Fibroblast of villous mesenchyme (primary cell): ENCODE measurements at regions not wholly inside any gene's neighbourhood (a gene's known extent, or its start where the extent isn't known, plus 50 kb on each side); places are given as distances from the start of the nearest gene placed in this dataset.
"Not testable (repeated sequence)": the region's sequence is repeated elsewhere in the genome, so short reads cannot be mapped to it uniquely, and the experiment has no call there.

ENCODE experiments used
- DNase-seq: peaks from one replicate; pipeline ENCODE4 v3.0.0-alpha.2; 2010; ENCODE audit warnings: low read depth
- H3K4me3 ChIP-seq: 2 replicates; pipeline ENCODE4 v1.5.1; 2011; ENCODE audit warnings: low read depth, mild to moderate bottlenecking, low read length
- TF ChIP-seq, protein P1 (sequence below): IDR thresholded peaks from 2 replicates; pipeline ENCODE4 v1.5.1; 2012; ENCODE audit warnings: low read depth, mild to moderate bottlenecking, low read length; ENCODE audit not compliant: insufficient read depth

DNA sequence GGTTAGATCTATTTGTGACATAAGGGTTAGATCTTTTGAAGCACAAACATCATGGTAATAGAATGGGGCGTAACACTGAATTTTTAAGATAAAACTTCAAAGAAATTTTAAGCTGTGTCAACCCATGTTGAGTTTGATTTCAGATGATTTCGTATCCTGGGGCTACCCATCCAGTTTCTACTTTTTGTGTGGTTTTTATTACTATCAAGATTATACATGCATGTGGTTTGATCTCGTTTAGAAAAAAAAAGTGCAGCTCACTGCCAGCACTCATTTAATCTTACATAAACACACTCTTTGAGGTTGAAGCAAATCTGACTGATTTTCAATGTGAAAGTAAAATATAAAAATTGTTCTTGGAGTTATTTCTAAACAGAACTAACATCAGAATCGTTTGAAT lies 140.8 kb upstream of the GRB10 start:
- no peak for DNase-seq
- TF ChIP-seq, protein P1, sequence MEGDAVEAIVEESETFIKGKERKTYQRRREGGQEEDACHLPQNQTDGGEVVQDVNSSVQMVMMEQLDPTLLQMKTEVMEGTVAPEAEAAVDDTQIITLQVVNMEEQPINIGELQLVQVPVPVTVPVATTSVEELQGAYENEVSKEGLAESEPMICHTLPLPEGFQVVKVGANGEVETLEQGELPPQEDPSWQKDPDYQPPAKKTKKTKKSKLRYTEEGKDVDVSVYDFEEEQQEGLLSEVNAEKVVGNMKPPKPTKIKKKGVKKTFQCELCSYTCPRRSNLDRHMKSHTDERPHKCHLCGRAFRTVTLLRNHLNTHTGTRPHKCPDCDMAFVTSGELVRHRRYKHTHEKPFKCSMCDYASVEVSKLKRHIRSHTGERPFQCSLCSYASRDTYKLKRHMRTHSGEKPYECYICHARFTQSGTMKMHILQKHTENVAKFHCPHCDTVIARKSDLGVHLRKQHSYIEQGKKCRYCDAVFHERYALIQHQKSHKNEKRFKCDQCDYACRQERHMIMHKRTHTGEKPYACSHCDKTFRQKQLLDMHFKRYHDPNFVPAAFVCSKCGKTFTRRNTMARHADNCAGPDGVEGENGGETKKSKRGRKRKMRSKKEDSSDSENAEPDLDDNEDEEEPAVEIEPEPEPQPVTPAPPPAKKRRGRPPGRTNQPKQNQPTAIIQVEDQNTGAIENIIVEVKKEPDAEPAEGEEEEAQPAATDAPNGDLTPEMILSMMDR: no peak
- no peak overlapping the region for H3K4me3 ChIP-seq

- no peak overlapping the region for H3K4me3 ChIP-seq
- no peak for DNase-seq
- TF ChIP-seq, protein P1: no peak
Observed at GRCh38 chr7:50921114-50921813, 138.6 kb upstream of the GRB10 start.

- H3K4me3 ChIP-seq: no peak overlapping the region
- TF ChIP-seq, protein P1: no peak
- no peak for DNase-seq
Observed at GRCh38 chr7:50920031-50920635, 137.4 kb upstream of the GRB10 start.

DNA sequence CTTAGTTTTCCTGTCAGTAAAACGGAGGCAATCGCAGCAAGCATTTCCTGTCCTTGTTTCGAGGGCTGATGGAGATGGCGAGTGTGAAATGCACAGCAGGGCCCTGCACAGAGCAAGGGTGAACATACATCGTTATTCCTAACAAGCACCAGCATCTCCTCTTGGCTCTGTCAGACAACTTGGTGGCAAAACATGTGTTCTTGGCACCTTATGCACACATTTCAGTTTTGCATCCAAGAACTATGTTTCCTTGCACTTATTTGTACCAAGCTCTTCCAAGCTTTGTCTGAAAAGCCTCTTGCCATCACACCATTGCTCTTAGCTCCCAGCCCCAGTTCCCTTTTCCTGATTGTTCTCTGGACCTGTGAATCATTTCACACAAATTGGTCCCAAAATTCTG lies 132.9 kb upstream of the GRB10 start:
- no peak for DNase-seq
- TF ChIP-seq, protein P1: no peak
- H3K4me3 ChIP-seq: no peak overlapping the region

DNA sequence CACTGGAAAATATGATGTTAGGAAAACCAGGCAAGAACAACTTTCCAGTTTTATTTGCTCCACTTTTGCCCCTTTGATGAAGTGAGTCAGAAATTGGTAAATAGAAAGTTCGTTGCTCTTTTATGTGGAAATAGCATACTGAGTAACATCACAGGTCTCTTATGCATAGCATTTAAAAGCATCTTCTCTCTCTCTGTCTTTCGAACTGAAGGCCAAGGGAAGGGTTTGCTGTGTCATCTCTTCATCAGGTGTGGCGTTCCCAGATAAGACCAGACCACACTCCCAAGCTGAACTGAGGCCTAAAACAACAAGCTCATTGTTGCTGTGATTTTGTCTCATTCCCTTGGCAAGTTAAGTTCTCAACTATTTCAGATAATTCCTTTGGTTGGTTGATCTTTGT lies 131.8 kb upstream of the GRB10 start:
- no peak for DNase-seq
- H3K4me3 ChIP-seq: no peak overlapping the region
- TF ChIP-seq, protein P1: no peak

DNA sequence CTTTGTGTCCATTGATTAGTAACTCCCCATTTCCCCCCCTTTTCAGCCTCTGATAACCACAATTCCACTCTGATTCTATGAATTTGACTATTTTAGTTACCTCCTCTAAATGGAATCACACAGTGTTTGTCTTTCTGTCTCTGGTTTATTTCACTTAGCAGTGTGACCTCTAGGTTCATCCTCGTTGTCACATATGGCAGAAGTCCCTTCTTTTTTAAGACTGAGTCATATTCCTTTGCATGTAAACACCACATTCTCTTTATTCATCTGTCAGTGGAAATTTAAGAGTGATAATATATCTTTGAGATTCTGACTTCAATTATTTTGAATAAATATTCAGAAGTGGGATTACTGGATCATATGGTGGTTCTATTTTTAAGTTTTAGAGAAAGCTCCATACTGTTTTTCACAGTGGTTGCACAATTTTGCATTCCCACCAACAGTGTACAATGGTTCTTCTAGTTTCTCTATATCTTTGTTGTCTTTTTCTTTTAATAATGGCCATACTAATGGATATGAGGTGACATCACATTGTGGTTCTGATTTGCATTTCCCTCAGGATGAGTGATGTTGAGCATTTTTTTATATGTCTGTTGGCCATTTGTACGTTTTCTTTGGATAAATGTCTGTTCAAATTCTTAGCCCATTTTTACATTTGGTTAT lies 126.1 kb upstream of the GRB10 start:
- TF ChIP-seq, protein P1: no peak
- DNase-seq: peak; percentile 50
- H3K4me3 ChIP-seq: no peak overlapping the region

DNA sequence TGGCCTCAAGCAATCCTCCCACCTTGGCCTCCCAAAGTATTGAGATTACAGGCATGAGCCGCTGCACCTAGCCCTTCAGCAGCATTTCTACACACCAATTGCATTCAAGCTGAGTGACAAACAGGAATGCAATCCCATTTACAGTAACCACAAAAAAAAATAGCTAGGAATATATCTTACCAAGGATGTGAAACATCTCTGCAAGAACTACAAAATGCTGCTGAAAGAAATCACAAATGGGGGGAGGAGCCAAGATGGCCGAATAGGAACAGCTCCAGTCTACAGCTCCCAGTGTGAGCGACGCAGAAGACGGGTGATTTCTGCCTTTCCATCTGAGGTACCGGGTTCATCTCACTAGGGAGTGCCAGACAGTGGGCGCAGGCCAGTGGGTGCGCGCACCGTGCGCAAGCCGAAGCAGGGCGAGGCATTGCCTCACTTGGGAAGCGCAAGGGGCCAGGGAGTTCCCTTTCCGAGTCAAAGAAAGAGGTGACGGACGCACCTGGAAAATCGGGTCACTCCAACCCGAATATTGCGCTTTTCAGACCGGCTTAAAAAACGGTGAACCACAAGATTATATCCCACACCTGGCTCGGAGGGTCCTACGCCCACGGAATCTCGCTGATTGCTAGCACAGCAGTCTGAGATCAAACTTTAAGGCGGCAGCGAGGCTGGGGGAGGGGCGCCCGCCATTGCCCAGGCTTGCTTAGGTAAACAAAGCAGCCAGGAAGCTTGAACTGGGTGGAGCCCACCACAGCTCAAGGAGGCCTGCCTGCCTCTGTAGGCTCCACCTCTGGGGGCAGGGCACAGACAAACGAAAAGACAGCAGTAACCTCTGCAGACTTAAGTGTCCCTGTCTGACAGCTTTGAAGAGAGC lies 116.1 kb upstream of the GRB10 start:
- DNase-seq: peak; percentile 3
- H3K4me3 ChIP-seq: peak overlapping the region; percentile 36

DNA sequence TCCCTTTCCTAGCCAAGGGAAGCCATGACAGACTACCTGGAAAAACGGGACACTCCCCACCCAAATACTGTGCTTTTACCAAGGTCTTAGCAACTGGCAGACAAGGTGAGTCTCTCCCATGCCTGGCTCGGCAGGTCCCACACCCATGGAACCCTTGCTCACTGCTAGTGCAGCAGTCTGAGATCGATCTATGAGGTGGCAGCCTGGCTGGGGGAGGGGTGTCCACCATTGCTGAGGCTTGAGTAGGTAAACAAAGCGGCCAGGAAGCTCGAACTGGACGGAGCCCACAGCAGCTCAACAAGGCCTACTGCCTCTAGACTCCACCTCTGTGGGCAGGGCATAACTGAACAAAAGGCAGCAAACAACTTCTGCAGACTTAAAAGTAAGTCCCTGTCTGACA lies 104.4 kb upstream of the GRB10 start:
- DNase-seq, H3K4me3 ChIP-seq: not testable (repeated sequence)
